HEK293 (cell line): ENCODE measurements at regions not wholly inside any gene's neighbourhood (a gene's known extent, or its start where the extent isn't known, plus 50 kb on each side); places are given as distances from the start of the nearest gene placed in this dataset.

ENCODE experiments used
- CTCF ChIA-PET: fragments of 350-600 bp; formaldehyde crosslinking; extraction: SDS; loops from one replicate; lab custom pipeline; 2021; ENCODE audit warnings: antibody characterized with exemption; lab: Yijun Ruan, JAX
- POLR2A ChIA-PET: fragments of 300-600 bp; formaldehyde crosslinking; extraction: SDS; loops from one replicate; lab custom pipeline; 2020; ENCODE audit warnings: antibody characterized with exemption, inconsistent platforms; lab: Yijun Ruan, JAX
- H3K27ac ChIP-seq: fragments of 200-500 bp; sonication (Bioruptor generic); 2 replicates; pipeline ENCODE4 v1.5.1; 2014; ENCODE audit warnings: low read depth, low read length, control low read depth, inconsistent platforms; ENCODE audit errors: extremely low read depth
- H3K36me3 ChIP-seq, 2 experiments: fragments of 200-500 bp in 1 of 2; sonication (Bioruptor generic) in 1 of 2; 1 replicate in 1 of 2; 2 replicates in 1 of 2; pipeline ENCODE4 v1.5.1; 2014 to 2017; ENCODE audit warnings: inconsistent platforms in 2 of 2, low read length in 2 of 2; ENCODE audit not compliant: control insufficient read depth in 2 of 2, insufficient read depth in 1 of 2
- H3K4me1 ChIP-seq: fragments of 200-500 bp; sonication (Bioruptor generic); 2 replicates; pipeline ENCODE4 v1.5.1; 2014; ENCODE audit warnings: mild to moderate bottlenecking, low read length, inconsistent platforms; ENCODE audit not compliant: control insufficient read depth, insufficient read depth
- H3K4me3 ChIP-seq: 2 replicates; pipeline ENCODE4 v1.5.1; 2011; ENCODE audit warnings: low read depth, mild to moderate bottlenecking, control low read depth, low read length, moderate library complexity
- H3K9me3 ChIP-seq: fragments of 200-500 bp; sonication (Bioruptor generic); 2 replicates; pipeline ENCODE4 v1.5.1; 2014; ENCODE audit warnings: low read depth, low read length, inconsistent platforms; ENCODE audit not compliant: control insufficient read depth, insufficient read depth
- IKZF3 ChIP-seq: fragments of 450-650 bp; IDR thresholded peaks from 2 replicates; pipeline ENCODE4 v1.5.0; 2018; ENCODE audit warnings: missing biosample characterization, mild to moderate bottlenecking, missing genetic modification characterization, moderate library complexity
- KLF17 ChIP-seq: fragments of 450-650 bp; formaldehyde crosslinking; IDR thresholded peaks from 2 replicates; pipeline ENCODE4 v1.5.1; 2016; ENCODE audit warnings: missing biosample characterization, missing genetic modification characterization
- SCRT1 ChIP-seq: fragments of 450-650 bp; formaldehyde crosslinking; IDR thresholded peaks from 2 replicates; pipeline ENCODE4 v1.5.1; 2016; ENCODE audit warnings: missing biosample characterization, missing genetic modification characterization, borderline replicate concordance
- SCRT2 ChIP-seq: fragments of 450-650 bp; formaldehyde crosslinking; IDR thresholded peaks from 2 replicates; pipeline ENCODE4 v1.5.1; 2016; ENCODE audit warnings: missing biosample characterization, missing genetic modification characterization
- SETDB1 ChIP-seq: IDR thresholded peaks from one replicate; pipeline ENCODE4 v1.6.1; 2017; ENCODE audit warnings: mild to moderate bottlenecking, low read length, moderate library complexity, mixed read lengths; ENCODE audit not compliant: insufficient read length
- ZBTB20 ChIP-seq: fragments of 450-650 bp; formaldehyde crosslinking; IDR thresholded peaks from 2 replicates; pipeline ENCODE4 v1.5.1; 2016; ENCODE audit warnings: missing biosample characterization, missing genetic modification characterization
- ZEB2 ChIP-seq: fragments of 450-650 bp; formaldehyde crosslinking; IDR thresholded peaks from 2 replicates; pipeline ENCODE4 v1.5.1; 2016; ENCODE audit warnings: missing biosample characterization, missing genetic modification characterization
- ZFP3 ChIP-seq: fragments of 450-650 bp; formaldehyde crosslinking; IDR thresholded peaks from 2 replicates; pipeline ENCODE4 v1.5.1; 2016; ENCODE audit warnings: low read depth, missing biosample characterization, missing genetic modification characterization
- ZNF133 ChIP-seq: fragments of 450-650 bp; formaldehyde crosslinking; IDR thresholded peaks from 2 replicates; pipeline ENCODE4 v1.5.1; 2016; ENCODE audit warnings: missing biosample characterization, missing genetic modification characterization
- ZNF23 ChIP-seq: fragments of 450-650 bp; formaldehyde crosslinking; IDR thresholded peaks from 2 replicates; pipeline ENCODE4 v1.5.1; 2016; ENCODE audit warnings: missing biosample characterization, missing genetic modification characterization, borderline replicate concordance
- ZNF239 ChIP-seq: fragments of 450-650 bp; formaldehyde crosslinking; IDR thresholded peaks from 2 replicates; pipeline ENCODE4 v1.5.1; 2016; ENCODE audit warnings: missing biosample characterization, missing genetic modification characterization
- ZNF266 ChIP-seq: fragments of 450-650 bp; formaldehyde crosslinking; IDR thresholded peaks from 2 replicates; pipeline ENCODE4 v1.5.1; 2016; ENCODE audit warnings: missing biosample characterization, missing genetic modification characterization, low read depth
- ZNF335 ChIP-seq: fragments of 450-650 bp; formaldehyde crosslinking; conservative IDR thresholded peaks from 2 replicates; pipeline ENCODE4 v1.5.1; 2016; ENCODE audit warnings: missing biosample characterization, missing genetic modification characterization
- ZNF513 ChIP-seq: fragments of 450-650 bp; IDR thresholded peaks from 2 replicates; pipeline ENCODE4 v1.5.1; 2018; ENCODE audit warnings: missing biosample characterization, missing genetic modification characterization
- ZNF549 ChIP-seq: fragments of 450-650 bp; IDR thresholded peaks from 2 replicates; pipeline ENCODE4 v1.5.1; 2018; ENCODE audit warnings: missing biosample characterization, missing genetic modification characterization, mild to moderate bottlenecking, inconsistent platforms, moderate library complexity
- ZNF580 ChIP-seq: fragments of 450-650 bp; formaldehyde crosslinking; IDR thresholded peaks from 2 replicates; pipeline ENCODE4 v1.5.1; 2016; ENCODE audit warnings: missing biosample characterization, missing genetic modification characterization
- ZNF623 ChIP-seq: fragments of 450-650 bp; formaldehyde crosslinking; IDR thresholded peaks from 2 replicates; pipeline ENCODE4 v1.5.1; 2016; ENCODE audit warnings: missing biosample characterization, missing genetic modification characterization
- ZNF664 ChIP-seq: fragments of 450-650 bp; formaldehyde crosslinking; IDR thresholded peaks from 2 replicates; pipeline ENCODE4 v1.5.1; 2016; ENCODE audit warnings: missing biosample characterization, missing genetic modification characterization
- ZNF677 ChIP-seq: fragments of 450-650 bp; IDR thresholded peaks from 2 replicates; pipeline ENCODE4 v1.5.0; 2018; ENCODE audit warnings: missing biosample characterization, mild to moderate bottlenecking, missing genetic modification characterization, moderate library complexity
- ZNF701 ChIP-seq: fragments of 450-650 bp; formaldehyde crosslinking; IDR thresholded peaks from 2 replicates; pipeline ENCODE4 v1.5.1; 2016; ENCODE audit warnings: missing biosample characterization, missing genetic modification characterization
- ZNF704 ChIP-seq: fragments of 450-650 bp; formaldehyde crosslinking; IDR thresholded peaks from 2 replicates; pipeline ENCODE4 v1.5.1; 2016; ENCODE audit warnings: missing biosample characterization, missing genetic modification characterization
- ZNF768 ChIP-seq: fragments of 450-650 bp; formaldehyde crosslinking; IDR thresholded peaks from 2 replicates; pipeline ENCODE4 v1.5.1; 2018; ENCODE audit warnings: missing biosample characterization, mild to moderate bottlenecking, missing genetic modification characterization
- ZSCAN18 ChIP-seq: fragments of 450-650 bp; formaldehyde crosslinking; IDR thresholded peaks from 2 replicates; pipeline ENCODE4 v1.5.1; 2016; ENCODE audit warnings: missing biosample characterization, missing genetic modification characterization

- TF ChIP-seq ZNF335 (no peak), ZBTB20 (tag by site-specific recombination) (no peak)
Measured at GRCh38 chr2:557635-558301, 119.4 kb downstream of the TMEM18 start (continued).

GRCh38 chr2:556485-556884, 120.7 kb downstream of the TMEM18 start:
- no peaks in the 10 kb centered on the region for H3K4me1 ChIP-seq
- no peak overlapping the region for H3K4me3 ChIP-seq
- ChIA-PET CTCF (interaction anchor here (0.6 kb wide), 1 partner anchor 708 kb away, joined by 3 read pairs; no protein-coding TSS in a partner anchor), POLR2A (no interaction called here)
- no peaks in the 10 kb centered on the region for H3K9me3 ChIP-seq
- TF ChIP-seq ZNF664 (no peak), IKZF3 (tag by site-specific recombination) (no peak), ZNF704 (tag by site-specific recombination) (no peak), ZNF549 (no peak), ZNF266 (no peak), ZSCAN18 (no peak), ZNF239 (tag by site-specific recombination) (no peak), ZNF623 (no peak), ZNF580 (tag by site-specific recombination) (no peak), SETDB1 (no peak), ZFP3 (tag by site-specific recombination) (no peak), ZEB2 (tag by site-specific recombination) (no peak), ZNF701 (no peak), ZNF513 (tag by site-specific recombination) (no peak)
- H3K27ac ChIP-seq, result no peak overlapping the region
- no peaks in the 10 kb centered on the region for H3K36me3 ChIP-seq

- ChIA-PET POLR2A (no interaction called here), CTCF (no interaction called here)
- TF ChIP-seq ZNF133 (tag by site-specific recombination) (no peak), SCRT2 (tag by site-specific recombination) (peak; percentile 69; the same call in 1 of the 2 replicates), ZNF677 (no peak), ZNF768 (no peak), ZNF23 (no peak), ZNF580 (tag by site-specific recombination) (no peak), KLF17 (tag by site-specific recombination) (no peak), SCRT1 (peak; percentile 15; the same call in 1 of the 2 replicates)
- TF ChIP-seq, all 188 proteins: peak for 2
Measured at GRCh38 chr2:555164-555922, 121.9 kb downstream of the TMEM18 start.

More at GRCh38 chr2:555164-555922, 121.9 kb downstream of the TMEM18 start:
- Histone ChIP-seq H3K4me1 (no peaks in the 10 kb centered on the region), H3K9me3 (no peaks in the 10 kb centered on the region), H3K4me3 (no peak overlapping the region), H3K27ac (no peak overlapping the region), H3K36me3 (no peaks in the 10 kb centered on the region)
